Panc1 (cell line): ENCODE measurements at regions not wholly inside any gene's neighbourhood (a gene's known extent, or its start where the extent isn't known, plus 50 kb on each side); places are given as distances from the start of the nearest gene placed in this dataset.

Source experiments
- ATAC-seq: fragments of 200-7000 bp; cut with Tn5 transposase; 2 replicates; pipeline ENCODE4 v1.9.1; 2020; ENCODE audit warnings: mild to moderate bottlenecking, moderate library complexity
- BruUV-seq: library from RNA; stranded (reverse); fragments of 400-500 nt; replicated peaks from 2 replicates; lab custom pipeline; 2021; lab: Mats Ljungman, UMichigan
- CTCF ChIA-PET: fragments of 300-600 bp; sonication (Branson Sonifier 250); formaldehyde crosslinking; loops from one replicate; lab custom pipeline; 2022; ENCODE audit warnings: antibody characterized with exemption; lab: Charles Lee
- POLR2A ChIA-PET: fragments of 300-600 bp; sonication (Branson Sonifier 250); formaldehyde crosslinking; loops from one replicate; lab custom pipeline; 2022; ENCODE audit warnings: antibody characterized with exemption; lab: Charles Lee
- DNase-seq: peaks from one replicate; pipeline ENCODE4 v3.0.0-alpha.2; 2010; ENCODE audit warnings: low read depth, low spot score
- H3K27ac ChIP-seq: 2 replicates; pipeline ENCODE4 v1.5.1; 2011; ENCODE audit warnings: mild to moderate bottlenecking, low read length, inconsistent platforms
- H3K27me3 ChIP-seq: fragments of 200-500 bp; sonication (Bioruptor generic); 2 replicates; pipeline ENCODE4 v1.6.0; 2014; ENCODE audit warnings: low read length, inconsistent platforms; ENCODE audit not compliant: control insufficient read depth, insufficient read depth
- H3K36me3 ChIP-seq: fragments of 200-500 bp; sonication (Bioruptor generic); 2 replicates; pipeline ENCODE4 v1.5.1; 2014; ENCODE audit warnings: inconsistent platforms, mild to moderate bottlenecking, low read length, moderate library complexity; ENCODE audit not compliant: control insufficient read depth, insufficient read depth
- H3K4me1 ChIP-seq: 2 replicates; pipeline ENCODE4 v1.5.1; 2011; ENCODE audit warnings: inconsistent platforms, mild to moderate bottlenecking, low read length, moderate library complexity; ENCODE audit not compliant: control insufficient read depth, insufficient read depth
- H3K4me3 ChIP-seq, 2 experiments: 2 replicates each; pipeline ENCODE4 v1.5.1; 2011 to 2012; ENCODE audit warnings: low read depth in 2 of 2, low read length in 2 of 2, mild to moderate bottlenecking in 2 of 2, inconsistent platforms in 1 of 2, moderate library complexity in 1 of 2
- H3K9me3 ChIP-seq: fragments of 200-500 bp; sonication (Bioruptor generic); 2 replicates; pipeline ENCODE4 v1.5.1; 2014; ENCODE audit warnings: low read depth, mild to moderate bottlenecking, inconsistent platforms, low read length, moderate library complexity; ENCODE audit not compliant: control insufficient read depth, insufficient read depth
- CTCF ChIP-seq: fragments of 450-650 bp; IDR thresholded peaks from 2 replicates; pipeline ENCODE4 v1.5.1; 2017; ENCODE audit warnings: mild to moderate bottlenecking
- POLR2AphosphoS5 ChIP-seq: IDR thresholded peaks from 2 replicates; pipeline ENCODE4 v1.6.1; 2012; ENCODE audit warnings: mild to moderate bottlenecking, low read depth, low read length, moderate library complexity
- REST ChIP-seq, 2 experiments: IDR thresholded peaks; 2 replicates each; pipeline ENCODE4 v1.6.1; 2011 to 2012; ENCODE audit warnings: low read depth in 2 of 2, control low read depth in 1 of 2, low read length in 1 of 2, mild to moderate bottlenecking in 1 of 2, moderate library complexity in 1 of 2; ENCODE audit not compliant: insufficient read depth in 1 of 2
- SIN3A ChIP-seq: IDR thresholded peaks from 2 replicates; pipeline ENCODE4 v1.6.1; 2012; ENCODE audit warnings: low read depth, mild to moderate bottlenecking, low read length, moderate library complexity, borderline replicate concordance; ENCODE audit not compliant: insufficient read depth
- TCF7L2 ChIP-seq: IDR thresholded peaks from 2 replicates; pipeline ENCODE4 v1.6.1; 2011; ENCODE audit warnings: mild to moderate bottlenecking, low read depth, low read length, inconsistent platforms
- in situ Hi-C: cut with HindIII; loops from 2 replicates; pipeline ENCODE4 v1.10.0; 2016; ENCODE audit warnings: low sequenced_read_pairs, low pct_unique_long_range_greater_than_20kb
- intact Hi-C: fragments of 100-400 bp; cut with micrococcal nuclease; formaldehyde crosslinking; loops from one replicate; pipeline ENCODE4 v1.10.0; 2022; ENCODE audit not compliant: unreplicated experiment

GRCh38 chr11:33507967-33508366 lies 192.7 kb downstream of the C11orf91 start:
- CTCF ChIA-PET = no interaction called here
- POLR2A ChIA-PET = no interaction called here
- no peak overlapping the region for H3K27ac ChIP-seq
- no peaks in the 10 kb centered on the region for H3K9me3 ChIP-seq
- H3K4me1 ChIP-seq = no peaks in the 10 kb centered on the region
- no peaks in the 10 kb centered on the region for H3K27me3 ChIP-seq
- ATAC-seq (peak; percentile 62; the same call in 1 of the 2 replicates), DNase-seq (no peak)
- BruUV-seq = no TSS peak
- TF ChIP-seq CTCF (no peak), POLR2AphosphoS5 (no peak), TCF7L2 (no peak), REST (IDR thresholded peaks at IDR 0.05; ENCODE audit: insufficient read depth in 1 of 2, low read depth in 2 of 2, low read length in 1 of 2) (no peak)
- H3K36me3 ChIP-seq = no peaks in the 10 kb centered on the region
- intact Hi-C loops (no loop called here), in situ Hi-C loops (no loop called here)
- no peak overlapping the region for H3K4me3 ChIP-seq

- no peaks in the 10 kb centered on the region for H3K9me3 ChIP-seq
- ATAC-seq (no peak), DNase-seq (no peak)
- no peak for TF ChIP-seq SIN3A
- TF ChIP-seq TCF7L2 = no peak
- no peak for TF ChIP-seq REST (IDR thresholded peaks at IDR 0.05; ENCODE audit: insufficient read depth in 1 of 2, low read depth in 2 of 2, low read length in 1 of 2)
- TF ChIP-seq CTCF = no peak
- in situ Hi-C loops (no loop called here), intact Hi-C loops (no loop called here)
- no peaks in the 10 kb centered on the region for H3K27me3 ChIP-seq
- H3K27ac ChIP-seq = no peak overlapping the region
- no TSS peak for BruUV-seq
- no peak overlapping the region for H3K4me3 ChIP-seq
- POLR2A ChIA-PET = interaction anchor here (0.5 kb wide), 1 partner anchor 13 kb away, joined by 9 read pairs; no protein-coding TSS in a partner anchor
- CTCF ChIA-PET = no interaction called here
- no peaks in the 10 kb centered on the region for H3K4me1 ChIP-seq
- no peaks in the 10 kb centered on the region for H3K36me3 ChIP-seq
Measured at GRCh38 chr11:33507356-33507755, 193.3 kb downstream of the C11orf91 start.
